Hepatic stellate cell (primary cell): ENCODE measurements at regions not wholly inside any gene's neighbourhood (a gene's known extent, or its start where the extent isn't known, plus 50 kb on each side); places are given as distances from the start of the nearest gene placed in this dataset.

Source experiments
- DNase-seq: peaks from one replicate; pipeline ENCODE4 v3.0.0; 2011; ENCODE audit warnings: low spot score

DNA sequence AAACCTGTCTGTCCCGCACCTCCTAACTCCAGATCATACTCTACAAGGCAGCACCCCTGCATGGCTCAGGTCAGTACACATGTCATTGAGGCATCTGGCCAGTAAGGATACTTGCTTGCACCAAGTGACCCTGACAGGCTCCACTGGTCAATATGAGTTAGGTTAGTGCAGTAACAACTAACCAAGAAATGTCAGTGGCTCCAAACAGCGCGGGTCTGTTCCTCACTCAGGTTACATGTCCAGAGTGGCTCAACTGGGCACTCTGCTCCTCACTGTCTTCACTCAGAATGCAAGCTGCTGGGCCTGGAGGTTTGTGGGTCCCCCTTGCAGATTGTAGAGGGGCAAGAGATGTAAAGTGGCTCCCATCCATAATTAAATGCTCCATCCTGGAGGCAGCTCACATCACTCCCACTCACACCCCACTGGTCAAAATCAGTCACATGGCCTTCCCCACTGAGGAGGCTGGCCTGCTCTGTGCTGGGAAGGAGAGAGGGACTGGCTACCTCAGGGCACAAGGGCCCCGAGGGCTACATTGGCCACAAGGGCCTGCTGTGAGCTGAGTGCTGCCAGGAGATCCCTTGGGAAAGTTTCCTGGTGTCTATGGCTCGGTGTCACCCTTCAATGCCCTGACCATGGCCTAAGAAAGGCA is 109.1 kb upstream of the GDF10 start:
- no peak for DNase-seq

DNA sequence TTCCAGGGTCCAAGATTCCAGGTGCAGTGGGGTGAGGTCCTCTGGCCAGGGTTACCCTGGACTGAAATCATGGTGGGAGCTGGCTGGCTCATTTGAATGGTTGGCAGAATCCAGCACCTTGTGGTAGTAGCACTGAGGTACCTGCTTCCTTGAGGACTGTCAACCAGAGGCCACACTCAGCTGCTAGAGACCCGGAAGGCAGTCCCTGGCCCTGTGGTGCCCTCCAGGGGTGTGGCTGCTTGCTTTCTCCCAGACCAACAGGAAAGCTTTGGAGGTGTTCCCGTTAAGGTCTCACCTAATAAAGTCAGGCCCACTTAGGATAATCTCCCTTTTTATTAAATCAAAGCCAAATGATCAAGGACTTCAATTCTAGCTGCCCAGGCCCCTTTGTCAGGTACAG is 107.7 kb upstream of the GDF10 start:
- no peak for DNase-seq

DNA sequence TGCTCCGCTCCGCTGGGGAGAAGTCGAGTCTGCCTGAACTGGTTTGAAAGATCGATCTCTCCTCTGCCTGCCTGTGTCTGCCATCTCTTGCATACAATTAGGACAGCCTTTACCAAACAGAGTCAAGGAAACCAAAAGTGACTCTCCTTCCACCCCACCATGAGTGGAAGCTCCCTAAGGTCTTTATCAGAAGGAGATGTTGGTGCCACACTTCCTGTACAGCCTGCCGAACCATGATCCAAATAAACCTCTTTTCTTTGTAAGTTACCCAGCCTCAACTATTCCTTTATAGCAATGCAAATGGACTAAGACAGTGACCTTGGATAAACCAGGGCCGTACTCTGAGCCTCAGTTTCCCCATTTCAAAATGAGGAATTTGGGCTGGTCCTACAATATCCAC is 106.3 kb upstream of the GDF10 start:
- DNase-seq = no peak

DNA sequence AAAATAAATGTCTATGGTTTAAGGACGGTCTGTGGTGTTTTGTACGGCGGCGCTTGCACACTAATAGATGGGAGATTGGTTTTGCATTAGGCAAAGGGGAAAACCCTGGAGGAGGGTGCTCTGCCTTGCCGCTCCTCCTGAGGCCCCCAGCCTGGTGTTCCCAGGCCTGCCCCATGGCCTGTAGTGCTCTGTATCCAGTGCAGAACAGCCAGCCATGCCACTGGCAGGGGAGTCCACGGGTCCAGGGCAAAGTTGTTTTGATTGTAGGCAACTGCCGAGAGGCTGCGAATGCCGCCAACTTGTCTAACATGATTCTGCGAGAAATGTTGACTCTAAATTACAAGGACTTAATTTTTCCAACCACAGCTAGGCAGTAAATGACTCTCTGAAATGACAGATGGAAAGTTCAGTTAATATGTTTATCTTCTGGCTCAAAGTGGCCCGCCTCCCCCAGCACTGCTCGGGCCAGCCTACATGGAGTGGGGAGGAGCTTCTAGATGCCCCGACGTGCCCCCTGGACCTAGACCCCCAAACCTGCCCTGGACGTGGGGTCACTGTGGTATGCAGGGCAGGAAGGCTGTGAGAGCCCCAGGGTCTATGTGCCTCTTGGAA is 104.6 kb upstream of the GDF10 start:
- no peak for DNase-seq

DNA sequence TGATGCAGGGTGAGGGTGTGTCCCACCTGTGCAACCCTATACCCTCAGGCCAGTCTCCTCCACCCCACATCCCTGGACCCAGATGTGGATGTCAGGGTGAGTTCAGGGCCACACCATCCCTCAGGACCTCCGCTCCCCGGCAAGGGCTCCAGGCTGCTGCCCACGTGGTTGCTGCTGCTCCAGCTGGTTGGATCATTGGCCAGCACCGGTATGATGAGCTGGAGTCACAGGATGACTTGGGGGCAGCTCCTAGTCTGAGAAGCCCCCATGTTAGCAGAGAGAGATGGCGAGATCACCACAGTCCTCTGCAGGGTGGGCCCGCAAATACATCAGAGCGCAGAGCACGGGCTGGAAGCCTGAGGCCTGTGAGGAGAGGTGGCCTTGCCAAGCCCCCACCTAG is 103.3 kb upstream of the GDF10 start:
- no peak for DNase-seq

DNA sequence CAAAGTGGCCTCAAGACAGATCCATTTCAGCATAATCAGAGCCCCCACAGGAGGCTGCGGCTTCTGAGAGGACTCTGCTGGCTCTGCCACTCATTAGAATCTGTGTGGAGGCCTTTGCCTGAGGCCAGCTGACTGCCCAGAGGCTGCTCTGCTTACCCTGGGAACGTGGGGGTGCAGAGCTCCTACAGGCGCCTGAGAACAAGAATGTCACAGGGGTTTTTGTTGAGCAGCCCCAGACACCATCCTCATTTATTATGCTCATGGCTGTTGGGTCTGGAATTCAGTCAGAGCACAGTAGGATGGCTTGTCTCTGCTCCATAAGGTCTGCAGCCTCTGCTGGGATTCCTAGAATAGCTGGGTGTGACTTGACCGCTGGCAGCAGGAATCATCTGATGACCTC is 101.8 kb upstream of the GDF10 start:
- DNase-seq = no peak

DNA sequence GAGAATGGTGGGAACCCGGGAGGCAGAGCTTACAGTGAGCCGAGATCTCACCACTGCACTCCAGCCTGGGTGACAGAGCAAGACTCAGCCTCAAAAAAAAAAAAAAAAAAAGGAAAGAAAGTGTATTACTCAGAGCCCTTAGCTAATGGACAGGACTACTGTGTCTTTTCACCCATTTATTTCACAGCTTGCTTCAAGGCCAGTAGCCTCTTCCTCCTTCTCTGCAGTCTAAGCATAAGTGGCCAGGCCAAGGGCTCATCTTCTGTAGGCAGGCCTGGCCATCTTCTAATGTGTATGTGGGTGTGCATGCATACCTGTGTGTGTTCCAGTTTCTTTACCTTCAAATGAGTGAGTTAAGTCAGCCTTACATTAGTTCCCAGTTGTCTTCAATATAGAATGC is 94.8 kb upstream of the GDF10 start:
- DNase-seq = no peak

DNA sequence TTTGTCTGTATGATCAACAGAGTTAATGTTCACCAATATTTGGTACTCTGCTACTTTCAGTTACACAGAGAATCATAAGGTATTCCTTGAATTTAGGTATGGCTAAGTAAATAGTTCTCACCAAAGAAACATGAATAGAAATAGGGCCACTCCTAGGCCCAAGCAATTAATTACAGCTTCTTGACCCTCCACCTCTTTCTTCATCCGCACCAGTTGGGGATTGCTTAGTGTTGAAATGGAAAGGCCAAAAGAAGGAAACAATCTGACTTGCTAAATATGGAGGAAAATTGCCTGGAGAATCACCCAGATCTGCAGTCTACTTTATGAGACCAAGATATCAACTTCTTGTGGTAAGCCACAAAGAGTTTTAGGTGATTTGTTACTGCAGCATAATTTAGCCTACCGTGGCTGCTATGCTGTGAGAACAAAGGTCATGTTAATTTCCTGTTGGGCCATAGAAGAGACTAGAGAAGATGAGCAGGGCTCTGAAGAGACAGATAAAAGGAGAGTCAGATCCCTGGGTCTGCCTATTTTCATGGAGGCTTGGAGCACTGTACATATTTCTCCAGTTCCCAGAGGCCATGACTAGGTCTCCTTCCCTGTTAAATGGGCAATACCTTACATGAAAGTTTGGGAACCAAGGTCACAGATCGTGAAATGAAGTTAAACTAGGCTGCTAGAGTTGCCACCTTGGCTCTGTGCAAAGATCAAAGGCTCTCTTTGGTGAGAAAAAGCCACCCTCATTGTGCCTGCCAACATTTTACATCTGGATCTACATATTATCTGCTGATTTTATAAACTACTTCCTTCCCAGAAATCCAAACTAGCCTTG is 93.3 kb upstream of the GDF10 start:
- DNase-seq = no peak

DNA sequence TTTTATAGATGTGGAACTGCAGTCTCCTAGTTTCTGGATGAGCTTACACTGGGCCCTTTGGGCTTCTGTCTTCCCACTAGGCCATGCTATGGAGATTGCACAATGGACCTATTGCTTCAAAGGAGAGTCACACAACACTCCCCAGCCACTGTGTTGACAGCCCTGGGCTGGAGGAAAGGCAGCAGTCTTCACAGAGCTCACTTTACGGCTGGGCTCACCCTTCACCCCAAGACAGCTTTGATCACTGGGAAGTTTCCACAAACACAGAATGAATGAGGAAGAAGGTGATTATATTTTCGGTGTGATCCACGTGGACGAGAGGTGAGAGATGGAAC is 92.7 kb upstream of the GDF10 start:
- no peak for DNase-seq

DNA sequence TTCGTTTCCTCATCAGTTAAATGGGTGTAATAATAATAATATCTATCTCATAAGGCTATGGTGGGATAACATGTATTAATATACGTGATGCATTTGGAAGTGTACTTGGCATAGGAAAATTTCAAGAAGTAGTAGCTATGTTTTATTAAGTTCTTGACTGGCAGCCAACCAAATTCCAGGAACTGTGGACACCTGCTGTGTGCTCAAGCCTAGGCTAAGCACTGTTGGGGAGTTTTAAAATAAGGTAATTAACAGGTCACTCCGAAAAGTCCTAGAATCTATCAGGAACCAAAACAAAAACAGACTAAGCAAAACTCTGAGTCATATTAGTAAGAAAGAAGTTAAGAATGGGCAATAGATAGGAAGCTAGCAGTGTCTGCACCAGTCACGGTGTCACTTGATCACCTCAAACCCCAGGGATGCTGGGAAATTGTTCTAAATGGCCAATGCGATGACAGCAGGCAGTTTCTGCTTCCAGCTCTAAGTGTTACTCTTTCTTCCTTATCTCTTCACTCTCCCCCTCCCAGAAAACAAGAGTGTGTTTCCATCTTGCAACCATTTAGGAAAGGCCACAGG is 92.0 kb upstream of the GDF10 start:
- no peak for DNase-seq

DNA sequence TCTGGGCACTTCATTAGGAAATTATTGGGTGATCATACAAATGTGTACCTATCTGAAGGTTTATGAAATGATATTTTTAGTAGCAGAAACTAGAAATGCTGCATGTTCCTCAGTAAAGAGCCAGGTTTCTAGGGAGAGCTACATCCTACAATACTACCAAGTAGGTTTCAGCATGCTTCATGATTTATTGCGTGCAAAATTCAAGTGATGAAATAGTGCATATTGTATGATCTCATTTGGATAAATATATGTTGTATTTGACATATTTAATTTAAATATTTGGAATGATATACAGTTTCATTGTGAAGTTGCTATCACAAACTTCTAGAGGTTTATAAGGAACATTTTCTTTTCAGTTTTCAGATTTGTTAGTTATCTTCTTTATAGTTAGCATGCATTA is 90.5 kb upstream of the GDF10 start:
- no peak for DNase-seq

DNA sequence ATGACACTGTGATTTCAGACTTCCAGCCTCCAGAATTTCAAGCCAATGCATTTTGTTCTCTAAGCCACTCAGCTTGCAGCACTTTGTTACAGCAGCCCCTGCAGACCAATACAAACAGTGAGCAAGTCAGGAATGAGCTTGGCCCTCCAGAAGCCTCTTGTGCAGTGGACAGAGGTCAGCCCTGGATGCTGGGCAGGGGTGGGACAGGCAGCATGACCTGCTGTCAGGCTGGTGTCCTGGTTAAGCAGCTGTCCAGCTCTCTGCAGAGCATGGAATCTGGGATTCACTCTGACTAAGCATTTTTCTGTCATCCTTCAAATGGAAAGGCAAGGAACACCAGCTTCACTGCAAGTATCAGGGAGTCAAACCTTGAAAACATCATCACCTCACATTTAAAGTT is 85.5 kb upstream of the GDF10 start:
- DNase-seq = no peak

DNA sequence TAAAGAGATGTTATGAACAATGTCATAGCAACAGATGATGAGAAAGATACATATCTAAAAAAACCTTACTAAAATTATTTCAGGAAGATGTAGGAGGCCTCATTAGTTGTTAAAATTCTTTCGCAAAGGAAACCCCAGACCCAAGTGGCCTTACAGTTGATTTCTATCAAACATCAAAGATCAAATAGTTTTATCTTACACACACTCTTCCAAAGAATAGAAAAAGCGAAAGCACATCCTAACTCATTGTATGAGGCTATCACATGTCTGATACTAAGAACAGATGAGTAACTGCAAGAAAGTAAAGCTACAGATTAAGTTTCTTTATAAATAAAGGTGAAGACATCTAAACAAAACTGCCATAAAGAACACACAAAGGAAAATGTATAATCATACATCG is 82.9 kb upstream of the GDF10 start:
- DNase-seq = no peak

DNA sequence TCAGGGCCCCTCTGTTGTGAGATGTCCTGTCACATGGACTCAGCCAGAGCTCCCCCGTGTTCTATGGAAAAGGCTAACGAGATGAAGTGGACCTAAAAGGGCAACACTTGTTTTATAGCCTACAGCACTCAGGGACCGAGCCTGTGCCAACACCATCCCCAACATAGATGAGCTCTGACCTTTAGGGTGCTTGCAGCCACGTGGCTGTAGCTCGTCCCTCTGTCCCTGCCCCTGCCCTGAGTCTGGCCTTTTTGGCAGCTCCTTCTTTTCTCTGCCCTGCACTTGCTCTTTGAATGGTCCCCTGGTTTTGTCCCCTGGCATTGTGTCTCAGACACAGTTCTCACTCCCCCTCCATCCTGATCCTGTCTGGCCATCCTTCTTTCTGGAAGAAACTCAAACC is 81.2 kb upstream of the GDF10 start:
- DNase-seq = no peak

DNA sequence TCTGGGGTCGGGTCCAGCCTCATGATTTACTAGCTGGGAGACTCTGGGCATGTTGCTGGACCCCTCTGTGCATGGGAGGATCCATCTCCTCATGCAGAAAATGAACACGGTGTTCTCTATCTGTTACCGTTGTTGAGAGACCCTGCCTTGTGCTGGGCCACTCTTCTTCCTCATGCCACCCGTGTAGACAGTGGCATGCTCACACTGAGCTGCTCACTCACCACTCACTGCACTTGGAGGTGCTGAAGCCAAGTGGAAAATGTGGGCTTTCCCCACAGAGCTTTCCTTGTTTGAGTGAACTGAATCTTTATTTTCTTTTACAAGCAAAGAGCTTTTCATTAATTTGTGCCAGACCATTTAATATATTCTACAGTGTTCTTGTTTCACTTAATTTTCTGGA is 77.5 kb upstream of the GDF10 start:
- no peak for DNase-seq

DNA sequence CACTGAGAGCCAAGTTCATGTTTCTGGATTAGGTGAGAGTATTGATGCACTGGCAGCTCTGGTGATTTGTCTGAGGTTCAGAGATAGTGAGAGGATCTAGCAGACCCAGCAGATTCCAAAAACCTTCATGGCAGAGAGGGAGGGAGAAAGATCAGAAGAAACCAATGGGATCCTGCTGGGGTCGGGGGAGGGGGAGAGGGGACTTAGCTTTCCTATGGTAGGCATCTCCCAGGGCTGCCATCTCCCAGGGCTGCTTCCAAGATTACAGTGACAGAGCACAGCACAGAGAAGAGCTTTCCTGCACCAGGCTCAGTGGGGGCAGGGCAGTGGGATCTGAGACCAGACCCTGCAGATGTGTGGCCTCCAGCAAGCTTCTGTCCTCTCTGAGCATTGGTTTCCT is 76.8 kb upstream of the GDF10 start:
- no peak for DNase-seq

DNA sequence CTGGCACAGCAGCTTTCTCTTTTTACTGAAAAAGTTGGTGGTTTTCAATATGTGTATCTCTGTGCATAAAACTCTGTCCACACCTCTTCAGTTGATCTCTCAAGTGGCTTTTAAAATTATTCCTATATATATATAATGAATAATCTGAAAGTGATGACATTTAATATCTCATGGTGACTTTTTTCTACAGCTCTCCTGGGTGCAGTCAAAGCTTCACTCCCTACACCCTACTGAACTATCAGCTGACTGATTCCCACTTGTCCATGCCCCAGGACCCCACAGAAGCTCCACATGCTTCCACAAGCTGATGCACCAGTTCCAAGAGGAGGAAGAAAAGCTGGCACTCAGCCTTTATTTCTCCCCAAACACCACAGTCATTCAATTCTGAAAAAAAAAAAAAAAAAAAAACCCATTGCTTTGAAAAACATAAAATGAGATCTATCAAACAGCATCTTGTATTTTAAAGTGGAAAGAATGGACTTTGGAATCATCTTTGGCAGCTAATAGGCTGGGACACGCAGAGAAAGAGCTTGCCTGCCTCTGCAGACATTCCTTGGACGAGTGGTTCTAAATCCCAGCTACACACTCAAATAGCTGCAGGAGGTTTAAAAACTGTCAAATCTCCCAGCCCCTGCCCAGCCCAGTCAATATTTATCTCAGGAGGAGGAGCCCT is 75.3 kb upstream of the GDF10 start:
- DNase-seq = no peak

DNA sequence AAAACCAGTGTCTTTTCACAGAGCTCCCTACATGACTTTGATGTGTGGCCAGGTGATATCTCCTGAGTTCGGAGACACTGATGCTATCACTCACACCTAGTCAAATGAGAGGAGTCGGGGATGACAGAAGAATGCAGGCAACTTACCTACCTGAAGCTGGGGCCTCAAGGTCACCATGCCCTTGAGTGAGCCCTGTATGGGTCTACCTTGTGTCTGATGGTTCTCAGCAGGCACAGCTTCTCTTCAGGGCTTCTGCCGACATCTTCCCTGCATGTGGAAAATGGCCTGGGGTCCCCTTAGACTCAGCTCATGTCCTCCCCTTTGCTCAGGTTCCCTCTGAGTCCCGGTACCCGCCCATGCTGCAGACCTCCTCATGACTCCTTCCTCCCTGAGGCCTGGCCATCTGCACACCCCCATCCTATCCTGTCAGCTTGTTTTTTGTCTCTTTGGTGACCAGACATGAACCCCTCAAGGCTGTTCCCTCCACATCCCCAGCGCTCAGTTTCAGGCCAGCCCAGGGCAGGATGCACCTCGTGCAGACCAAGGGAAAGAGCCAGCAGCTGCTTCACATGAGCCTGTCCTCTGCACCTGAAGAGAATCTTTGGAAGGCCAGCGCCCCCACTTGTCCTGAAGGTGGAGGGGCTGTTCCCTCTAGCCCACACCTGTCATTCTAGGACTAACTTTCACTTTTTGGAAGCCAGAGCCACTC is 74.6 kb upstream of the GDF10 start:
- no peak for DNase-seq

DNA sequence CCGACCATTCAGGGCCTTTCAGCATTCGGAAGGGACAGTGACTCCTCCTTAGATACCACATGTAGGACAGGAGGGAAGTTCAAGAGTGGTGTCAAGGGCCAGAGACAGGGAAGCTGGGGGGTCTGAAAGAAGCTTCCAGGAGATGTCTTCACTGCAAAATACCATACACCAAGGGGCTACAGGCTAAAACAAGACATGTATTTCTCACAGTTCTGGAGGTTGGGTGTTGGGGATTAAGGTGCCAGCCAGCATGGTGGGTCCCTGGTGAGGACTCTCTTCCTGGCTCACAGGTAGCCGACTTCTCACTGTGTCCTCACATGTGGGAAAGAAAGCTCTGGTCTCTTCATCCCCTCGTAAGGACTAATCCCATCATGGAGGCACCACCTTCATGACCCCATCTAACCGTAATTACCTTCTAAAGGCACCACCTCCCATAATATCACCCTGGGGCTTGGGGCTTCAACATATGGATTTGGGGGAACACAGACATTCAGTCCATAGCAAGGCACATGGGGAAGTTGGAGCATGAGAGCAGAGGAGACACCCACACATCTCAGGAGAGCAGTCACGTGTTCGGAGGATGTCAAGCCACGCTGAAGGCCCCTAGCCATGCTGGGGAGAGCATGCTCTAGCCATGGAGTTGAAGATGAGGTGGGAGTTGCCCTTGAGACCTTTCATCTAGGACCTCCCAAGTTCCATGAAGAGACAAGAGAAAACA is 73.9 kb upstream of the GDF10 start:
- no peak for DNase-seq

DNA sequence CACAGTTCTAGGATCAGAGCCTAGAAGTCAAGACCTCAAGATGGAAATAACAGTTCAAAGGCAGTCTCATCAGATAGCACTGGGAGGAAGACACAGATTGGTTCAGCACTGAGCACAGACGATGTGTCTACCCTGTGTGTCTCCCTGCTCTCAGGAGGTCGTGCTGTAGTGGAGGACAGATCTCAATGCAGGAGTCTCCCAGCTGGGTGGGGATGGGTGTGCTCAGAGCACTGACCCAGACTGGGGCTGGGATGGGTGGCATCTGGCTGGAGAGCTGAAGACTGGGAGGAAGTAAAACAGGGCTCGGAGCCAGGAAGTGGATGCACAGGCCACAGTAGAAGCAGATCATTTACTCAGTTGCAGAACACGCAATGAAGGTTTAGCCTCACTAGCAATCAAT is 69.5 kb upstream of the GDF10 start:
- DNase-seq = no peak

DNA sequence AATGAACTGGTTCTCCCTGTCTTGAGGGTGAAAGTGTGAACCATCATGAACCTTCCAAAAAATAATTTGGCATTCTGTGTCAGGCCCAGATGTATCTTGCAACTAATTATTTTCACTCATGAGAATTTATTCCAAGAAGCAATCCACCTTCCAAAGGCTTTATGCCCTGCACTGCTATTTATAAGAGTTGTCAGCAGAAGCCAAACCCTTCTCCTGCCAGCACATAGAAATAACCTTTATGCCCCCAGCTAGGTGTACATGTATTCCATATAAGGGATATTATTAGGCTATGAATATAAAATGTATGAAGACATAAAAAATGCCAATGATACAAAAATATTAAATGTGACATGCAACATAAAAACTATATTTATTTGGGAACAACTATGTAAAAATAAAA is 69.0 kb upstream of the GDF10 start:
- DNase-seq = no peak

DNA sequence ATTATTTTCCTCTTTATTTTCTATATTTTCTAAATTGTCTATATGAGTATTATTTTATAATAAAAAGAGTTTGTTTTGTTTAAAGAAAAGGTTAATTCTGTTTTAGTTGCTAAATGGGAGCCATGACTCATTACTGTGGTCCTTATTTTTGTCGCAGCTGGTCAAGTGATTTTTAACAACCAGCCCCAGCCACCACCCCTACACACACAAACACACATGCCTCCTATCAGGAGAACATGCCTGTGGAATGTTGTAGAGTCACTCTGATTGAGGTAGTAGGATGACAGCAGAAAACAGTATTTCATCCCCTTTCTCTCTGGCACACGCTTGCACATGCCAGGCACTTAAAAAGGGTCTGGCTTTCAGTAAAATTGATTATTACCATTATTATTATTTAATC is 68.6 kb upstream of the GDF10 start:
- no peak for DNase-seq
